ENCODE measurements at regions not wholly inside any gene's neighbourhood (a gene's known extent, or its start where the extent isn't known, plus 50 kb on each side); places are given as distances from the start of the nearest gene placed in this dataset.
A peak's percentile ranks its signal among the peaks of the same experiment; 100 is the strongest.

DNA sequence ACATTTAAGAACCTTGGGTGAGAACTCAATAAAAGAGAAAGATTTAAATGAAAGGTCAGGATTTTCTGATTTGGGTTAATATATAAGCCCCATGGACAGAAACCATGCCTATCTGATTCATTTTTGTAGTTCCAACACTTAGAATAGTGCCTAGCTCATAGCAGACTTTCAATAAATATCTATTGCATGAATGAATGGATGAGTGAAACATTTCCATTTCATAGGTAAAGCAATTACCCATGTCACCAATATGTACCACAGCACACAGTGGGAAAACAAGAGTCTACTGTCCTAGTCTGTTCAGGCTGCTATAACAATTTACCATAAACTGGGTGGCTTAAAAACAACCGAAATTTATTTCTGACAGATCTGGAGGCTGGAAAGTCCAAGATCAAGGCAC lies 63.9 kb upstream of the PTPN13 start:
- no peak for DNase-seq

DNA sequence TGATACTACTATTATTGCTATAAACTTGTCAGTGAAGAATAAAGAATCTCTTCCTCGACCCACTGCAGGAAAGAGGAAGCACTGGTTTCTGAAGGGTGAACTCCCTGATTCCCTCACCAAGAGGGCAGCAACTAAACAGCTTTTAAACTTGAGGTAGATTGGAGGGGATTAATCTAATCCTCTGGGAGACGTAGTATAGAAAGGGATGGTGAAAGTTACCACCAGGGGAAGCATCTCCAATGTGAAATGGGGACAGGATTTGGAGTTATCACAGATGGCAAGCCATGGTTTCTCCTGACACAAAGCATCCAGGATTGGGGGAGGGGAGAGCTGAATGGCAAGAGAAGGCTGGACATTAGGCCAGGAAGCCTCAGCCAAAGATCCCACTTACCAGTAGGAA lies 62.7 kb upstream of the PTPN13 start:
- no peak for DNase-seq

- DNase-seq, result no peak
These were observed 61.3 kb upstream of the PTPN13 start for GRCh38 chr4:86532851-86533250.

DNA sequence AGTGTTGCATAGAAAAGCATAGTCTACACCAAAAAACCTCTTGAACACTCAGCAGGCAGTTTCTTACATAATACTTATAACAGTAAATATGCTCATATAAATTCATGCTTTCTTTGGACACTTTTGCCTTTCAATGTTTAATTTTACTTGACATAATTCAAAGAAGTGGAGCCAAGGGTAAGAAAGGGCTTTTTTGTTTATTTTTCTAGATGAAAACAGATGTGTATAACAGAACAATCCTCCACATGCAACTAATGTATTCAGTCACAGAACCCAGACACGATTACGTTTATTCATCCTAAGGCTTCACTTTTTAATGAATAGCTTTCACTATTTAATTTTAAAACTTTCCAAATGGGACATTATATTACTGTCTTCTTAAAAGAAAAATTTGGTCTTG lies 58.0 kb upstream of the PTPN13 start:
- no peak for DNase-seq

GRCh38 chr4:86542319-86543027 lies 51.6 kb upstream of the PTPN13 start:
- no peak for DNase-seq

GRCh38 chr4:86543080-86543479 lies 51.0 kb upstream of the PTPN13 start:
- DNase-seq, result no peak

- DNase-seq, result no peak
These were observed 50.4 kb upstream of the PTPN13 start for GRCh38 chr4:86543560-86544309.

DNA sequence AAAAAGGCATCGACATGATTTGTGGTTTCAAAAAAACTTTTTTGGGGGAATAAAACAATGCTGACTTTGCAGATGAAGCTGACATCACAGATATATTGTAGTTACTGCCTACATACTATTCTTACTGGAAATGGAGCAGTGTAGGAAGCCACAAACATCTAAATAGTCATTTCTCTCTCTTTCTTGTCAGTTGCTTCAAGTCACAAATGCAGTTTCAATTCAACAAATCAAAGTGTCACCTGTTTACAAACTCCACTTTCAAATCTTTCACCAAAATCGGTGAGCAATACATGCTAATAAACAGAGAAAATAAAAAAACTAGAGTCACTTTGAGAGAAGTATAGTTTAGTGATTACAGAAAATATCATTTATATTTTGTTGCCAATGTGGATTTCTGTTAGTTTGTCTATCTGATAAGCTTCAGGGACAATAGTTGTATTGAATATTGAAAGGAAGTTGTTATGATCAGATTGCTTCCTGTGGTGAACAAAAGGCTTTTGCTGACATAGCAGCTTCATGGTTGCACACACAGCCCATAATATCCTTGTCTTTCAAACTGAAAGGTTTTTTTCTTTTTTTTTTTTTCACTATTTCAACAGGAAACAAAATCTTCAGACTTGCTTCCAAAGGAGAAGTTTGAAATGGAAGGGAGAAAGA lies 49.7 kb upstream of the PTPN13 start:
- DNase-seq, result peak; percentile 70
